SHP77 (cell line): ENCODE measurements at regions not wholly inside any gene's neighbourhood (a gene's known extent, or its start where the extent isn't known, plus 50 kb on each side); places are given as distances from the start of the nearest gene placed in this dataset.
"Not testable (repeated sequence)": the region's sequence is repeated elsewhere in the genome, so short reads cannot be mapped to it uniquely, and the experiment has no call there.

ENCODE experiments used
- DNase-seq, 2 experiments: peaks; one replicate each; lab custom pipeline; 2025; lab: John Stamatoyannopoulos, UW

DNA sequence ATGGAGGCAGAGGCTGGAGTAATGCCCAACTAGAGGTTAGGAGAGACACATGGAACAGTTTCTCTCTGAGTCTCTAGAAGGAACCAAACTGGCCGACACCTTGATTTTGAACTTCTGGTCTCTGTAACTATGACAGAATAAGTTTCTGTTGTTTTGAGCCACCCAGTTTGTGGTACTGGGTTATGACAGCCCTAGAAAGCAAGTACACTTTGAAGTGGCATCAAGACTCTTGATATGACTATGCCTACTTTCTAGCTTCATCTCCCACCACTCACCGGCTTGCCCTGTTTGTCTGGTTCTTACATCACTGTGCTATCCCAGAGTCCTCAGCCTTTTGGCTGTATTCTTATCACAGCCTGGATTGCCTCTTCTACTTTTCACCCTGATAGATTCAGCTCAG lies 230.3 kb upstream of the USP24 start:
- DNase-seq = no peak

DNA sequence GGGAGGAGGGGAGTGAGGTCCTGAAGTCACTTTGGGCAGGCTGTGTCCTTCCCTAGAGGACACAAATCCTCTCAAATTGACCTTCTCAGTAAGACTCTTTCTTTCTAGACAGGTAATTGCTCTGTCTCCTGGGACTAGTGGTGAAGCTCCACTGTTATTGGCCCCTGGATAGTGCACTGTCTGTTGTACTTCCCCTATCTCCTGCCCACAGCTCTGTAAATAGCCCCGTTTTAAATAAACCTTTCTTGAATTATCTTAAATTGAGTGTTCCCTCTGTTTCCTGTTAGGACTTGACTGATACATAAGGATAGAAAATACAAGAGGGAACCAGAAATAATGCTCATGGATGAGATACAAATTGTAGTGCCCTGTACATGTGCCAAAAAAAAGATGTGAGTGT lies 229.5 kb upstream of the USP24 start:
- DNase-seq = no peak

DNA sequence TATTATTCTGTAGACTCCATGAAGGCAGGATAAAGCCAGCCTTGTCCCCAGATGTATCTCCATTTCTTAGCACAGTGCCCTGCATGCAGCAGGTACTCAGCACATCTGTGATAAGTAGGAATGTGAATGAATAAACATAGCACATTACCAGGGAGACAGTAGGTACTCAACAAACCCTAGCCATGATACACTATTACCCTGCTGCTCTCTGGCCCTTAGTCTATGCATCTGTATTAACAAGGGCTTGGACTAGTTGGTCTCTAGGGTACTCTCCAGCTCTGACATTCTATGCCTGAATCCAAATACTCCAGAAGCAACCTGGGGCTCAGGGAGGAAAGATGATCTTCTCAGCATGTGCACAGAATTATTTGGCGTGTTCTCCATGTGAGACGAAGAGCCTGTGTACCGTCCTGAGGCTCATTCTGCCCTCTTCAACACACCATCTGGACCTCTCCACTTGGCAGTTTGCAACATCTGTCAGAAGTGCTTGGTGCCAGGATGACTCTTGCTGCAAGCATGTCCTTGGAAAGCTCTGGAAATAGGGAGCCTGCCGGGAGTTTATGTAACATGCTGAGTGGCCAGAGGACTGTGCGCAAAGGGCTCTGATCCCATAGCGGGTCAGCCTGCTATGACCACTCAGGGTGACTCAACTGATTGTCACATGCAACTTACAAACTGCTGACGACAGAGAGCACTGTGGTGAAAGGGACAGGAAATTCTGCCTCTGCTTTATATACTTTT lies 228.2 kb upstream of the USP24 start:
- no peak for DNase-seq

DNA sequence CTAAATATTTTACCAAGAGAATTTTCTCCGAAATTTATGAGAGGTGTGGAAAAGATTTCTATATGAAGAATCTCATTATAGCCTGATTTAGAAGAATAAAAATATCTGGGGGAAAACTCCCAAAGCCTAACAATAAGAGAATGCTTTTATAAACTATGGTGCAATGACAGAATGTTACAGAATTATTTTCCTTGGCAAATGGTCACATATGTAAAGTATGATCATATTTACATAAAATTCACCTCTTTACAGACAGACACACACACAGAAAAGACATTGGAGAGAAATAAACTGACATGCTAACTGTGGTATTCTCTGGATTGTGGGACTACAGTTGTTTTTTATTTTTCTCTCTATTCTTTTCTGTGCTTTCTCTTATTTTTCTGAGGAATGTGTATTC lies 226.3 kb upstream of the USP24 start:
- DNase-seq = no peak

DNA sequence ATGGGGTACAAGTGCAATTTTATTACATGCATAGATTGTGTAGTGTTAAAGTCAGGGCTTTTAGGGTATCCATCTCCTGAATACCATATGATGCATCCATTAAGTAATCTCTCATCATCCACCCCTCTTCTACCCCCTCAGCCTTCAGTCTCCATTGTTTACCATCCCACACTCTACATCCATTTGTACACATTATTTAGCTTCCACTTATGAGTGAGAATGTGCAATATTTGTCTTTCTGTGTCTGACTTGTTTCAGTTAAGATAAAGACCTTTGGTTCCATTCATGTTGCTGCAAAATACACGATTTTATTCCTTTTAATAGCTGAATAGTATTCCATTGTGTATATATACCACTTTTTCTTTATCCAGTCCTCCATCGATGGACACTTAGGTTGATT lies 222.5 kb upstream of the USP24 start:
- no peak for DNase-seq

DNA sequence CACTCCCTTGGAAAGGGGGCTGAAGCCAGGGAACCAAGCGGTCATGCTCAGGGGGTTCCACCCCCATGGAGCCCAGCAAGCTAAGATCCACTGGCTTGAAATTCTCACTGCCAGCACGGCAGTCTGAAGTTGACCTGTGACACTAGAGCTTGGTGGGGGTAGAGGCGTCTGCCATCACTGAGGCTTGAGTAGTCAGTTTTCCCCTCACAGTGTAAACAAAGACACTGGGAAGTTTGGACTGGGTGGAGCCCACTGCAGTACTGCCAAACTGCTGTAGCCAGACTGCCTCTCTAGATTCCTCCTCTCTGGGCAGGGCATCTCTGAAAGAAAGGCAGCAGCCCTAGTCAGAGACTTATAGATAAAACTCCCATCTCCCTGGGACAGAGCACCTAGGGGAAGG lies 215.6 kb upstream of the USP24 start:
- DNase-seq = not testable (repeated sequence)

DNA sequence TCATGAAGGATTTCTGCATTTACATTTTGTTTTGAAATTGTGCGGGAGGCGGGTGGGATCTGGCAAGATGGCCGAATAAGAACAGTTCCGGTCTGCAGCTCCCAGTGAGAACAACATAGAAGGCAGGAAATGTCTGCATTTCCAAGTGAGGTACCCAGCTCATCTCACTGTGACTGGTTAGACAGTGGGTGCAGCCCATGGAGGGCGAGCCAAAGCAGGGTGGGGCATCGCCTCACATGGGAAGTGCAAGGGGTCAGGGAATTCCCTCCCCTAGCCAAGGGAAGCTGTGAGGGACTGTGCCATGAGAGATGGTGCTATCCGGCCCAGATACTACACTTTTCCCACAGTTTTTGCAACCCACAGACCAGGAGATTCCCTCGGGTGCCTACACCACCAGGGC lies 215.0 kb upstream of the USP24 start:
- not testable (repeated sequence) for DNase-seq

DNA sequence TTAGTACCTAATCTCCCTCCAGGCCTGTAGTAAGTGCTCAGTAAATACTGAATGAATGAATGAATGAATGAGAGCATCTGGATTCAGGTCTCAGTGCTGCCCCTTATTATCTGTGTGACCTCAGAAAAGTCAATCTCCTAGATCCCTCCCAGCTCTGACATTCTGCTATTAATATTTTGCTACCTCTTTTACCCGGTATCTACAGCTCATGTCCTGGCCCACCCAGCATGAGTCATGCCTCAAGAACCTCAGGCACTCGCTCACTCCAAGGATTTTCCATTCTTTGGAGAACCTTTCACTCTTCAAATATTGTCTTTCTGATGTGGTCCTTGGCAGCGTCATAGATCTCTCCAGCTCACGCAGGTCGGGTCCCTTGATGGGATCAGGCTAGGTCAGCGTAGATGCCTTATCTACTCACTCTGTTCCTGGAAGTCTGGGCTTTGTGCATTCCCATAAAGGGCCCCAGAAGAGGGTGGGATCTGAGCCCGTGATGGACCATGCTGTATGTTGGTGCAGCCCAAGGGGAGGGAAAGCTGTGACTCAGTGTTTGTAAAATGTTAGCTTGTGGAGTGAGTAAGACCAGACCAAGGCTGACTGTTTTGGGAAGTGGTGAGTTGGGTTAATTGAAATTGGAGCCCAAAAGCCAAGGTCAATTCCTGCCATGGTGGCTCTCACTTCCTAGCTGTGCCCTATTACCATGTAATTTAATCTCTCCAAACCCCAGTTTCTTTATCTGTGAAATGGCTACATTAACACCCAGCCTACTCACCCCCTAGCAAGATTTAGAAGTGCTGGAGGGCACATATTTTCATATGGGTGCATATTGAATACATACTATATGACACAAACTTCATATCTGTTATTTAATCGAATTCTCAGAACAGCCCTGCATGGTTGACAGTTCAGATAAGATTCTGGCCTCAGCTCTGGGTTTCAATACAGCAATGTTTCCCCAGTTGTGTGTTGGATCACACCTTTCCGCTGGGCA lies 214.1 kb upstream of the USP24 start:
- DNase-seq = no peak

DNA sequence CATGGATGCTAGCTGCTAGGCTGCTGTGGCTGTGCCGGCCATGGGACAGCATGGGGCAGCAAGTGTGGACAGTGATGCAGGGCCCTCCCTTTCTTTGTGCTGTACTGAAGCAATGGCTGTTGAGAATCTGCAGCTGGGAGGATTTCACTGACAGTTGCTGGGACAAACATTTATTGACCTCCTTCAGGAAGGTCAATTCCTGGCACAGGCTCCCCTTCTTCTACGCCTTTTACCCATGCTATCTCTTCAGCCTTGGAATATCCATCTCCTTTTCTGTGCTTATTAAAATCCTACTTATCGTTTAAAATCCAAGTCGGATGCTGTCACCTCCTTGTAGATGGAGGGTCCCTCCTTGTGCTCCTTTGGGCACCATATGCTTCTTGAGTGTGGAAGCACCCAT lies 213.1 kb upstream of the USP24 start:
- no peak for DNase-seq

DNA sequence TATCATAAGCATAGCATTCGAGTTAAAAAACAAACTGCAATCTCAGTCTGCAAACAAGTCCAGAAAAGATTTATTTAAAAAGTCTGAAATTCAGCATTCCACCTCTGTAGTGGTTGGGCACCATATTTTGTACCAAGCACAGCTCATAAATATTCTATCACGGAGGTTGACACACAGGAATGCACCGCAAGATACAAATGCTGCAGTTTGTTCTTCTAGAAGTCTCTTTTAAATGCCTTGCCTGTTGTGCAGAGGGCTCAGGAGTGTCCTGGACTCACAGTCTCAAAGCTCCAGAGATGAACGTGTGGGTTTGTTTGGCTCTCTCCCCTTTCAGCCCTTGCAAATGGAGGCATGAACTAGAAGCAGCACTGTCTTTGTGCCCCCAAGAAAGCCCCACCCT lies 212.4 kb upstream of the USP24 start:
- no peak for DNase-seq

DNA sequence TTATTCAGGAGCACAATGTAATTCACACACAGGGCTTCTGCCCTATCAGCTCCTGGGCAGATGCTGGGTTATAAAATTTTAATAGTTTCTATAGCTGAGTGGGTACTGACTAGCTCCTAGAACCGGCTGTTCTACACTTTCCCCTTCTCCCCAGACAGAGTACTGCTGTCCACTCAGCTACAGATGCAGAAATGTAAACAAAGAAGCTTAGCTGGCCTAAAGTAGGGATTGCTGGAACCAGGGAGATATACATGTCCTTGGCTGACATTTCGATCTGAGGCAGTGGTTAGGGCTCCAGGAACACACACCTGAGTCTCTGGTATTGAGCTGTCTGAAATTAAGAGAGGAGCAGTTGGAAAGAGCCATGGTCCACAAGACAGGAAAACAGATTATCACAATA lies 211.5 kb upstream of the USP24 start:
- DNase-seq = no peak

DNA sequence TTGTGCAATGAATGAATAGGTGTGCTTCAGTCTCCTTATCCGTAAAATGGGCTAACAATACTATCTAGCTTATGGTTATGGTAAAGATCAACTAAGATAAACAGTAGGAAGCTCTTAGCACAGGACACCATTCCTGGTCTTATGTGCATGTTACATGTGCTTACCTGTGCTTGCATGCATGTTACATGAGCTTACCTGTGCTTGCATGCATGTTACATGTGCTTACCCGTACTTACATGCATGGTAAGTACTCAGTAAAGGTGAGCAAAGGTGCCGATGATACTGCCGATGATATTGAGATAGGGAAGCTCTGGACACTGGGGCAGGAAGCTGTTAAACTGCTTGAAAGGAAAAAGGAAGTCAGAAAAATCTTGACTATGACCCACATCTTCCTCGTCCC lies 211.0 kb upstream of the USP24 start:
- DNase-seq = no peak

DNA sequence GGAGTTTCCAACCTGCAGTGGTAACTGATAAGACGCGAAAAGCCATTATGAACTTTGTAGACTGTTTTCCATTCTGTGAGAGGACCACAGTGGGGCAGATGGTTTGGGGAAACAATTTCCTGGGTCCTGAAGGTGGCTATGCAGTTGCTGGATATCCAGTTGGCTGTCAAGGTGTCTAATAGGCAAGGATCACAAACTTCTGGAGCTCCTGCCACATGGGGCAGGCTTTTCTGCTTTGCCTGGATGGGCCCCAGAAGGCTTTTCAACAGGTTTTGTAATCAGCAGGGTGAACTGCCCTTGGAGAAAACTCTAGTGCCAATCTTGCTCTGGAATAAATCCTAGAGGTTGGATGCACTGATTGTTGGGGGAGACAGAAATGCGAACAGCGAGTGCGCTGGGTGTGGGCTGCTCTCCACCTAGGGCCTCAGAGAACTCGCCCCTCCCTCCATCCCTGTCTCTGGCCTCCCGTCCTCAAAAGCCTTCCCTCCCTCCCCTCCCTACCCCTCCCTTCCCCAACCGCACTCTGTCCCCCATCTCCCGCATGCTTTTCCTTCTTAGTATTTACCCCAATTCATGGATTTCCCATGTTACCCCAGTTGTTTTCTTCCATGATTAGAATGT lies 210.3 kb upstream of the USP24 start:
- DNase-seq = no peak

DNA sequence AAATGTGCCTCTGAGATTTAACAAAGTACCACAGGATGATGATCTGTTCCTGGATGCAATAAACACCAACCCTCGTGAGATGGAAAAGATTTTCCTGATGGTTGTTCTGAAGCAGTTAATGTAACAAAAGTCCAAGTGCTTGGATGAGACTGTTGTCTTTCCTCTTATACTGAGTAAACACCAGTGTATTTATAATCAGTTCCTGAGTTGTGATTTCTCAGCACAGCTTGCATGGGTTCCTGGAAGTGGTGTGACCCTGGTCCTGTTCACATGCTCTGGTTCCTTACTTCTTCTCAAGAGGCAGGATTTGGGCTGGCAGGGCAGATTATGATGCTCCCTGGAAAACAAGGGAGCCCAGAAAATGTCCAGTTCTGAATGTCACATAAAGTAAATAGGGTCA lies 208.2 kb upstream of the USP24 start:
- no peak for DNase-seq

DNA sequence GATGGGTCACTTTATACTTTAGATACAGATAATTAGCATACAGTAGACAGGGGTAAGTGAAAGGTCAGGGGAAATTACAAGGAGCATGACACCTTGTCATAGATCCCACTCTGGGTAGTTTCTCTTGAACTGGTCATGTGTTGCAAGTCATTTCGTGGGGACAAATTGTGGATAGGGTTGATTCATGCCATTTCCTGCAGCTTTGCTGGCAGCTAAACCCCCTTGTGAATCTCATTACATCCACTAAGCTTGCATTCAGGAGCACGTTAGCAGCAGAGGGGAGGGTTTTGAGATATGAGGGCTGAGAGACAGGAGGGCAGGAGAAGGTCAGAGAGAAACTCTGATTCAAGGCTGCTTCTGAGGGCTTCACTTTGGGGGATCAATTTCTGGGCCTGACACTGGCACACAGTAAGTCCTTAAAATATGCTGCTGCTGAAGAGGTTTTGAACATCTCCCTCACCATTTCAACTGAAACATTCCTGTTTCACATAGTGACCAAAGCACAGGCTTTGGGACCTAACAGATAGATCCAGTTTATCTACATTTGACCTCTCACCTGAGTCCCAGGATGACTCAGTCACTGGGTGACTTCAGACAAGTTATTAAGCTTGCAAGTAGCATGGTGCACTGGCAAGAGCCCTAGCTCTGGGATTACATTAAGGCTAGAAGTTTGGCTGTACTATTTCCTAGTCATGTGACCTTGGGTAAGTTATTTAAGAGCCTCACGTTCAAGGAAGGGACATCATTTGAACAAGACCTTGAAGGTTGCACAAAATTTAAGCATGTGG lies 206.0 kb upstream of the USP24 start:
- no peak for DNase-seq

DNA sequence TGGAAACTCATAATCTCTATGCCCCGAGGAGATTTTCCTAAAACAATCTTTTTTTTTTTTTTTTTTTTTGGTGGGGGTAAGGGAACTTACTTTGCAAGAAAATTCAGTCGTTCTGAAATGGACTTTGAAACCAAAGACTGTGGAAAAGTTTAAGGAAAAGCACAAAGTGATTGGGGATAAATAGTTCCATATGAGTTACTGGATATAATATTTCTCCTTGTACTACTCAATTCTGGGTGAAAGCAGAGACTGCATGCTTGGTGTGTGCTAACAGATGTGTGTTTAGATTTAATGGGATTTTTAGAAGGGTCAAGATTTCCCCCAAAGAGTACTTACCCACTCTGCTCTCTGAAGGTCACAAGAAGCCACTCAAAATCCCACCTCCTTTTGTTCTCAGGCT lies 204.9 kb upstream of the USP24 start:
- DNase-seq = no peak

DNA sequence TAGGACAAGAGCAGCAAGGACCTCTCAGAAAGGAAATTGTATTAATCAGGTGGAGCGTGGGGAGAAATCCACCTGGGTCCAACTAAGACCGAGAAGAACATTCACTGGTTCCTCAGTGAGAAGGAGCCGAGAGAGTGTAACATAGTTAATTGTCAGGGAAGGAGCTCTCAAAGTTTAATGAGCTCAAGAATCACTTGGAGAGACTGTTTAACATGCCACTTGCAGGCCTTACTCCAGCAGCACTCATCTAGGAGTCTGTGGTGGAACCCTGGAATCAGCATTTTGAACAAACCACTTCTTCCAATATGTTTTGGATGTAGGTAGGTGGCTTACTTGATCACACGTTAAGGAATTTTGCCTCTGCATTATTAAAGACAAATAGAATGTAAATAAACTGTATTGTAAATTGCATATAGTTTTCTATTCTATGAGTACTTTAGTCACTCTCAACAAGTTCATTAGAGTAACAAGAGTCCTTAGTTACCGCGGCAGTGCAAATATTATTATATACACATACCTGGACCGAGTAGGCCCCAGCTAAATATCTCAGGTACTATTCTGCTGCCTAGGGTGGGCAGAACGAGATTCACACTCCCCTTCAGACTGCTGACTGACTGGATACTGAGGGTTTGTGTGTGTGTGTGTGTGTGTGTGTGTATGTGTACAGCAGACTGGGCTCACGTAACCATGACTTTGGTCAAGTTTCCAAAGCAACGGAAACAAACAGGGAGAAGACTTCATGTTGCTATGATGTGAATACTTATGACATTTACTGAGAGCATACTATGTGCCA lies 203.2 kb upstream of the USP24 start:
- DNase-seq = no peak

DNA sequence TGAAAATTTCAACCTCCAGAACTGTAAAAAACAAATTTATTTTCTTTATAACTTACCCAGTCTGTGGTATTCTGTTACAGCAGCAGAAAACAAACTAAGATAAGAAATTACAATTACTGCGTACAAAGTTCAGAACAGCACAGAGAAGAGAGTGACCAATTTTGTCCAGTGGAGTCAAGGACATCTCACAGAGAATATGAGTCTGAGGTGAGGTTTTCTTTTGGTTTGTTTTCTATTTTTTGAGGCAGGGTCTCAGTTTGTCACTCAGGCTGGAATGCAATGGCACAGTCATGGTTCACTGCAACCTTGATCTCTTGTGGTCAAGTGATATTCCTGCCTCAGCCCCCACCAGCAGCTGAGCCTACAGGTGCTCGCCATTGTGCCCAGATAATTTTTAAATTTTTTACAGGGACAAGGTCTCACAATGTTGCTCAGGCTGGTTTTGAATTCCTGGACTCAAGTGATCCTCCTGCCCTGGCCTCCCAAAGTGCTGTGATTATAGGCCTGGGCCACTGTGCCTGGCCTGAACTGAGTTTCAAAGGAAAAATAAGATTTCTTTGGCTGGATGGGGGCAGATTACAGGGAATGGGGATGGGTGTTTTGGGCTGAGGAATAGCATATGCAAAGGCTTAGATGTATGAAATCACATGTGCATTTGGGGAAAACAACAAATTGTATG lies 201.1 kb upstream of the USP24 start:
- DNase-seq = no peak

DNA sequence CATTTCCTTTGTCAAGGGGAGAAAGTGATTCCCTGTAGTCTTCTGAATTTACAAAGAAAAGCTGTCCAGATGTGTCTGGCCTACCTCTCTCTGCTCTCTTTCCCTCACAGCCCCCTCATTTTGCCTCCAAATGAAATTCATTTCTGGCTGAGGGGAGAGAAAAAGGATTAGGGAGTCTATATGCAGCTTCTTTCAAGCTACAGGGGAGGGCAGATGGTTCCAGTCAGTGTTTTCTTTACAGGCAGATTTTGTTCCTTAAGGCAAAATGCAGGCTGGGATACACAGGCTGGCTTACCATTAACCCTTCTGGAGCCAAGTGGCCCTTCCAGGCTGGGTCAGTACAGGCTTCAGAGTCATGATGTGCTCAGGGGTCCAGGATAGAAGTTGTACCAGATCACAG lies 198.1 kb upstream of the USP24 start:
- DNase-seq = no peak

DNA sequence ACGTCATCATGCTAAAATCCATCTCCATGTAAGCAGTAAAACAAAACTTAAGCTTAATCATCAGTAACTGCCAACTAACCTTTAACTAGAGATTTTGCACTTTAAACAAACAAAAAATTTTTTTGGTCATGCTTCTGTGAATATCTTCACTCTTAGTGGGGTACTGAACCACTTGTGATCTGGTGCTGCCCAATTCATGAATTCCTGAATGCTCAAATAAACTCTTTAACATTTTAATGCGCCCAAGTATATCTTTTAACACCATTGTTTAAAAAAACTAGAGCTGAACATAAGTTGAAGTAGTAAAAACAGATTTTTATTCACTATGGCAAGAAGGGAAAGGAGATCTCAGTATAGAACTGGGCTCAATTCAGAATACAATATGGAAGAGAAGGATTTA lies 196.9 kb upstream of the USP24 start:
- DNase-seq = no peak
